ENCODE measurements at regions not wholly inside any gene's neighbourhood (a gene's known extent, or its start where the extent isn't known, plus 50 kb on each side); places are given as distances from the start of the nearest gene placed in this dataset.
"Not testable (repeated sequence)": the region's sequence is repeated elsewhere in the genome, so short reads cannot be mapped to it uniquely, and the experiment has no call there.

DNA sequence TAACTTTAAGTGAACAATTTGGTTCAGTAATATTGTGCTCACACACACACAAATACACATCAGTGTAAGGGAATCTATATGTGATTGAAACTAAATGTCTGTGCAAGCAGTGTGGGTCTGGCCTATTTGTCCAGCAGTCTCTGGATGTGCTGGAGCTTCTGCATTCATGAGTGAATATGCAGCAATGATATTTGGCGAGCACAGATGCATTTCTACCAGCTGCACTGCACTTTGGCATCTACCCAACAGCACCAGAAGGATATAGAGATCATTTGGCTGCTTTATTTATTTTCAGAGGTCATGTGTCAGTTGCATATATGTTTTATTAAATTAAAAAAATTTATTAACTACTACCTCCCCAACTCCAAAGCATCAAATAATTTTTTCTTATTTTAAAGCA is 613.4 kb upstream of the NR3C2 start:
- Histone ChIP-seq H3K27ac (ENCODE audit: low read depth, low read length) (no peak overlapping the region), H3K27me3 (ENCODE audit: control insufficient read depth, insufficient read depth, low read length) (no peaks in the 10 kb centered on the region), H3K9ac (ENCODE audit: low read length) (no peak overlapping the region), H3K4me1 (ENCODE audit: control insufficient read depth, insufficient read depth, low read length) (no peaks in the 10 kb centered on the region), H3K4me3 (ENCODE audit: low read length) (no peak overlapping the region), H3K36me3 (ENCODE audit: control insufficient read depth, insufficient read depth, low read length) (no peaks in the 10 kb centered on the region)

DNA sequence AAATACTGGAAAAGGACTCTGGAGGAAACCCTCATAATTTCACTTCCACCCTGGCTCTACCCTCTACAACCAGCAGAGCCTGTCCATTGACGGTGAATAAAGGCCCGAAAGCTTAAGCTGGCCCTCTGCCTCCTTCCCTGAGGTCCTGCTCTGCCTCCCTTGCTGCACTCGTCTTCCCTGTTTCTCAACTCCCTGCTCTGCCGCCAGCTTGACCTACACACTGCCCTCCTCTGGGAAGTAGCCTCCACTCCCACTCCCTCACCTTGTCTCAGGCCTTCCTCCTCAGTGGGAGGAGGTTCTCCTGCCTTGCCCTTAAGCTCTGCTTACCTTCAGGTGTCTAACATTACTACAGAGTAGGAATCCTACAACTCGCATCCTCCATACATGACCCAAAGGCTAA is 608.6 kb upstream of the NR3C2 start:
- no peaks in the 10 kb centered on the region for H3K36me3 ChIP-seq (ENCODE audit: control insufficient read depth, insufficient read depth, low read length)
- H3K9ac ChIP-seq (ENCODE audit: low read length) = no peak overlapping the region
- no peaks in the 10 kb centered on the region for H3K27me3 ChIP-seq (ENCODE audit: control insufficient read depth, insufficient read depth, low read length)
- no peak overlapping the region for H3K27ac ChIP-seq (ENCODE audit: low read depth, low read length)
- no peak overlapping the region for H3K4me3 ChIP-seq (ENCODE audit: low read length)
- H3K4me1 ChIP-seq (ENCODE audit: control insufficient read depth, insufficient read depth, low read length) = no peaks in the 10 kb centered on the region

DNA sequence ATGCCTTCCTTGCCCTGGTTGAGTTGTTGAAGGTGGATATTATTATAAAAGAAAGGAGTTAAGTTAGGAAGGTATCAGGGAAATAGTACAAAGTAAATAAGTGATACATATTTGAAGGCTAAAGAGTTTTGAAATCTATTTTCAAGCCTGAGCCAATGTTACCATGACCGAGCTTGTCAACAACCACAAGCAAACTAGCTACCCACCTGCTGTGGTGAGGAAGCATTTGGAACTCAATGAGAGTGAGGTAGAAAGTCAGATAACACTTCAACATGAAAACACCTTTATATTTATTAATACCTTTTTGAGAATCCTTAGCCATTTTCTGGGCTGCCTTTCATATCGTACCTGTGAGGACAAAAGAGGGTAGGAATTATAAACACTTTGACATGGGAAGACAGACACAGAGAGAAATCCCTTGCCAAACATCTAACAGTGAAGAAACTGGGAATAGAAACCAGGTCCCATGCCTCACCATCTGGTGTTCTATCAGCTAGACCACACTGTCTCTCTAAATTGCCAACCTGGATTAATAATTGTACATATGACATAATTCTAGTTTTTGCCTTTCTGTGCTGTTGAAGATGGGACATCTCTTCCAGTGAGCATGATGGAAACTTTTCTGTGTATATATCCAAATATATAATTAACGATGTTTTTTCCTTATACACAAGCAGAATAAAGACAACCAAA is 606.4 kb upstream of the NR3C2 start:
- Histone ChIP-seq H3K27ac (ENCODE audit: low read depth, low read length) (no peak overlapping the region), H3K4me1 (ENCODE audit: control insufficient read depth, insufficient read depth, low read length) (no peaks in the 10 kb centered on the region), H3K36me3 (ENCODE audit: control insufficient read depth, insufficient read depth, low read length) (no peaks in the 10 kb centered on the region), H3K27me3 (ENCODE audit: control insufficient read depth, insufficient read depth, low read length) (no peaks in the 10 kb centered on the region), H3K9ac (ENCODE audit: low read length) (no peak overlapping the region), H3K4me3 (ENCODE audit: low read length) (no peak overlapping the region)

GRCh38 chr4:149047368-149047767 is 605.2 kb upstream of the NR3C2 start:
- H3K4me3 ChIP-seq (ENCODE audit: low read length) = no peak overlapping the region
- no peak overlapping the region for H3K27ac ChIP-seq (ENCODE audit: low read depth, low read length)
- no peaks in the 10 kb centered on the region for H3K27me3 ChIP-seq (ENCODE audit: control insufficient read depth, insufficient read depth, low read length)
- no peaks in the 10 kb centered on the region for H3K36me3 ChIP-seq (ENCODE audit: control insufficient read depth, insufficient read depth, low read length)
- no peaks in the 10 kb centered on the region for H3K4me1 ChIP-seq (ENCODE audit: control insufficient read depth, insufficient read depth, low read length)
- no peak overlapping the region for H3K9ac ChIP-seq (ENCODE audit: low read length)

- no peaks in the 10 kb centered on the region for H3K27me3 ChIP-seq (ENCODE audit: control insufficient read depth, insufficient read depth, low read length)
- H3K4me3 ChIP-seq (ENCODE audit: low read length) = no peak overlapping the region
Observed at GRCh38 chr4:149045731-149046130, 603.5 kb upstream of the NR3C2 start.

DNA sequence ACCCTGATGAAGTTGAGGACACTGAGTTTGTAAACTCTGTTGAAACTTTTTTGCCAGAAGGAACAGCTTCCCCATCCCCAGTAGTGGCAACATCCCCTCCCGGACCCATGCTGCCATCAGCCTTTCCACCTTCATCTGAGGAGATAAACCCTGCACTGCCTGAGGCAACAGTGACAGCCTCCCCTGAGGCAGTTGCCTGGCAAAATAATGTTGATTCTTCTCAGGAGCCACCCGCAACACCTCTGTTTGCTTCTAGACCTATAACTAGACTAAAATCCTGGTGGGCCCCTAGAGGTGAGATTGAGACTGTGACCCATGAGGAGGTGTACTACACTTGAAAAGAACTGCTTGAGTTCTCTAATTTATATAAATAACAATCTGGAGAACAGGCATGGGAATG is 597.6 kb upstream of the NR3C2 start:
- not testable (repeated sequence) for H3K4me1 ChIP-seq (ENCODE audit: control insufficient read depth, insufficient read depth, low read length); H3K36me3 ChIP-seq (ENCODE audit: control insufficient read depth, insufficient read depth, low read length); H3K27ac ChIP-seq (ENCODE audit: low read depth, low read length); H3K9ac ChIP-seq (ENCODE audit: low read length); H3K27me3 ChIP-seq (ENCODE audit: control insufficient read depth, insufficient read depth, low read length); H3K4me3 ChIP-seq (ENCODE audit: low read length)

More at GRCh38 chr4:149045731-149046130, 603.5 kb upstream of the NR3C2 start:
- Histone ChIP-seq H3K9ac (ENCODE audit: low read length) (no peak overlapping the region), H3K36me3 (ENCODE audit: control insufficient read depth, insufficient read depth, low read length) (no peaks in the 10 kb centered on the region), H3K27ac (ENCODE audit: low read depth, low read length) (no peak overlapping the region), H3K4me1 (ENCODE audit: control insufficient read depth, insufficient read depth, low read length) (no peaks in the 10 kb centered on the region)

DNA sequence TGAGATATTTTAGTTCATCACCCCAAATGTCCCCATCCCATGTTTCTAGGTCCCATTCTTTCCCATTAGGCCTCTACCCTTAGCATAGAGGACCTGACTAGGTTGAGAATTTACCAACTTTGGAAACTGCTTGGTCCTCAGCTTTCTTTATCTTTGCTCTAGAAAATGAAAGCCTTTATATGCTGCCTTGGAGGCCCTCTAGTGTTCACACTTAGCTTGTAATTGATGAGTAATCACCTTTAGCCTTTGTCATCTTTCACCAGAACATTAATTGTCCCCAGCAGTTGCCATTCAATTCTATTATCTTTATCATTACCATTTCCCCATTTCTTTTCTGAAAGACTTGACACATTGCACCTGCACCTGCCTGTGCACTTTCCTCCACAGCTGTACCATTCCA is 589.2 kb upstream of the NR3C2 start:
- no peak overlapping the region for H3K4me3 ChIP-seq (ENCODE audit: low read length)
- no peaks in the 10 kb centered on the region for H3K27me3 ChIP-seq (ENCODE audit: control insufficient read depth, insufficient read depth, low read length)
- no peak overlapping the region for H3K9ac ChIP-seq (ENCODE audit: low read length)
- H3K36me3 ChIP-seq (ENCODE audit: control insufficient read depth, insufficient read depth, low read length) = no peaks in the 10 kb centered on the region
- H3K27ac ChIP-seq (ENCODE audit: low read depth, low read length) = no peak overlapping the region
- H3K4me1 ChIP-seq (ENCODE audit: control insufficient read depth, insufficient read depth, low read length) = no peaks in the 10 kb centered on the region

- no peak overlapping the region for H3K27ac ChIP-seq (ENCODE audit: low read depth, low read length)
Observed at GRCh38 chr4:149029056-149029651, 586.9 kb upstream of the NR3C2 start.

DNA sequence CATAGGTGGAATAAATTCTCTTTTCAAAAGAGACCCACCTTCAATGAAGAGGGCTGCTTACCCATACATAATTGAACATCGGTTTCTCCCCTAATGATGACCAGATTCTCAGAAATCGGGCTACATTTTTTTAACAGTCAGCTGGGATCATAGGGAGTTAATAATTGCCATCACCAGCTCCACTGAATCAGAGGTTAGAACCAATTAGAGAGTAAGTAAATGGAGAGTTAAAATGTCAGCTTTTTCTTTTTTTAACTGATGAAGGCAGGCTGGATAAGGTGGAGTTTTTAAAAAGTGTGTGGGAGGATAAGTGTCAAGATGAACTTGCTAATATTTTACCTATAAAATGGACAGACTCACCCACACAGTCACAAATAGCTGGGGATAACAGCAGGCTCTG is 584.5 kb upstream of the NR3C2 start:
- Histone ChIP-seq H3K27ac (ENCODE audit: low read depth, low read length) (no peak overlapping the region), H3K9ac (ENCODE audit: low read length) (no peak overlapping the region), H3K4me3 (ENCODE audit: low read length) (no peak overlapping the region), H3K4me1 (ENCODE audit: control insufficient read depth, insufficient read depth, low read length) (no peaks in the 10 kb centered on the region), H3K27me3 (ENCODE audit: control insufficient read depth, insufficient read depth, low read length) (no peaks in the 10 kb centered on the region), H3K36me3 (ENCODE audit: control insufficient read depth, insufficient read depth, low read length) (no peaks in the 10 kb centered on the region)

More at GRCh38 chr4:149029056-149029651, 586.9 kb upstream of the NR3C2 start:
- Histone ChIP-seq H3K36me3 (ENCODE audit: control insufficient read depth, insufficient read depth, low read length) (no peaks in the 10 kb centered on the region), H3K4me3 (ENCODE audit: low read length) (no peak overlapping the region), H3K27me3 (ENCODE audit: control insufficient read depth, insufficient read depth, low read length) (no peaks in the 10 kb centered on the region), H3K4me1 (ENCODE audit: control insufficient read depth, insufficient read depth, low read length) (no peaks in the 10 kb centered on the region), H3K9ac (ENCODE audit: low read length) (no peak overlapping the region)

DNA sequence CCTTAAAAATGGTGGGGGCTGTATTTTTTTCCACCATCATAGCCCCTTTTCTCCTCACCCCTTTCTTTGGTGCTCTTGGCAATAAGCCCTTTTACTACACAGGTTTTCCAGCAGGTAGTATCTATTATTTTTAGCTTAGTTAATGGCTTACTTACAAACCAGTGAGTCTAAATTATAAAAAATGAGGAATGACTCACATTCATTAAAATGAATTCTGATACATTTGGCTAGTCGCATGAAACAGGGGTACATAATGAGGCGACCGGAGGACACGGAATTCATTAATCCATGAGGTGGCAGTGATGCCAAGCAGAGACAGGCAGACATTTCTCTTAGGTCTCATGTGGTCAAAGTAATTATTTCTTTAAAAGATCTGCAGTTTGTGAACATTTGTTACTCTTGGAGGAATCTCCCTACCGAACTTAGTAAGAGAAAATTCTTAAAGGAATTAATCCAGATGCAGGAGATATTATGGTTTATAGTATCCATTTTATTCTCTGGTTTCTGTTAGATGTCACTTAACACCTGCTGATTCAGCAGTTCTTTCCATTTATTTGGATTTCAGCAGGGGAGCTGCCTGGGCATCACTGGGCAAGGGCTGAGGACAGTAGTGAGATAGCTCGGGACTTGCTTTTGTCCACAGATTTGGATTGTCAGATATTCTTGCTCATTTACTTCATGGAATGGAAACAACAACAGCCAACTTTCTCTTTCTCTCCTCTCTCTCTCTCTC is 575.0 kb upstream of the NR3C2 start:
- H3K9ac ChIP-seq (ENCODE audit: low read length) = no peak overlapping the region
- H3K36me3 ChIP-seq (ENCODE audit: control insufficient read depth, insufficient read depth, low read length) = no peaks in the 10 kb centered on the region
- no peak overlapping the region for H3K27ac ChIP-seq (ENCODE audit: low read depth, low read length)
- H3K27me3 ChIP-seq (ENCODE audit: control insufficient read depth, insufficient read depth, low read length) = no peaks in the 10 kb centered on the region
- no peaks in the 10 kb centered on the region for H3K4me1 ChIP-seq (ENCODE audit: control insufficient read depth, insufficient read depth, low read length)
- no peak overlapping the region for H3K4me3 ChIP-seq (ENCODE audit: low read length)

- Histone ChIP-seq H3K27ac (ENCODE audit: low read depth, low read length) (no peak overlapping the region), H3K9ac (ENCODE audit: low read length) (no peak overlapping the region), H3K4me3 (ENCODE audit: low read length) (no peak overlapping the region), H3K36me3 (ENCODE audit: control insufficient read depth, insufficient read depth, low read length) (no peaks in the 10 kb centered on the region), H3K4me1 (ENCODE audit: control insufficient read depth, insufficient read depth, low read length) (no peaks in the 10 kb centered on the region), H3K27me3 (ENCODE audit: control insufficient read depth, insufficient read depth, low read length) (no peaks in the 10 kb centered on the region)
Observed at GRCh38 chr4:149009223-149009622, 567.0 kb upstream of the NR3C2 start.

DNA sequence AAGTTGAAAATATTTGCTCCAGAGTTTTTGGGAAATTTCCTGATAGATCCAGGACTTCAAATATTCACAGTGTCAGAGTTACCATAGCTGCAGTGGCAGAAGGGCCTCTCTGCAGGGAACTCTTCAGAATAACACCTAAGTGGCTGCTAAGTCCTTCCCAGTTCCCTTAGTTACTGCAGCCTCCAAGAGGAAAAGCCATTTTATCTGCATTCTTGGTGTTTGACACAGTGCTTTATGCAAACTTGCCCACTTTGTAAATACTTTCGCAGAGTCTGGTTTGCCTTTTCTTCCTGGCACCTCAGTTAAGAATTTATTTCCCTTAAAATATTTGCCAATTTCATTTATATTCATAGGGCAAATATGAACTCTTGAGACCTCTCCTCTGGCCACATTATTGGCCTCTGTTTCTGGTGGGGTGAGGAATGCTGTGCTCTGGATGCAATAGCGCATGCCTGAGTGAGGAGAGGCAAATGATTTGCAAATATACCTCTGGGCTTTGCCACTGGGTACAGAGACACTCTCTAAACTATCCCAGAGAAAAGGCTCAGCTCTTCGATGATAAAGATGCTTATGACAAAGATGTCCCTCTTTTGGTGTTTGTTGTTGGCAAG is 566.3 kb upstream of the NR3C2 start:
- no peak overlapping the region for H3K27ac ChIP-seq (ENCODE audit: low read depth, low read length)
- no peaks in the 10 kb centered on the region for H3K27me3 ChIP-seq (ENCODE audit: control insufficient read depth, insufficient read depth, low read length)
- no peak overlapping the region for H3K9ac ChIP-seq (ENCODE audit: low read length)
- no peaks in the 10 kb centered on the region for H3K36me3 ChIP-seq (ENCODE audit: control insufficient read depth, insufficient read depth, low read length)
- H3K4me3 ChIP-seq (ENCODE audit: low read length) = no peak overlapping the region
- H3K4me1 ChIP-seq (ENCODE audit: control insufficient read depth, insufficient read depth, low read length) = no peaks in the 10 kb centered on the region
